NCI-H187 treated with DMSO at 0.1 percent for 48 hours (cell line): ENCODE measurements at regions not wholly inside any gene's neighbourhood (a gene's known extent, or its start where the extent isn't known, plus 50 kb on each side); places are given as distances from the start of the nearest gene placed in this dataset.
"Not testable (repeated sequence)": the region's sequence is repeated elsewhere in the genome, so short reads cannot be mapped to it uniquely, and the experiment has no call there.

Experiments
- DNase-seq: peaks from one replicate; lab custom pipeline; 2025; lab: John Stamatoyannopoulos, UW

GRCh38 chr15:79608066-79608864 lies 176.1 kb downstream of the MINAR1 start:
- no peak for DNase-seq

GRCh38 chr15:79609506-79609905 lies 177.4 kb downstream of the MINAR1 start:
- DNase-seq, result no peak

GRCh38 chr15:79610021-79610420 lies 177.9 kb downstream of the MINAR1 start:
- DNase-seq, result no peak

DNA sequence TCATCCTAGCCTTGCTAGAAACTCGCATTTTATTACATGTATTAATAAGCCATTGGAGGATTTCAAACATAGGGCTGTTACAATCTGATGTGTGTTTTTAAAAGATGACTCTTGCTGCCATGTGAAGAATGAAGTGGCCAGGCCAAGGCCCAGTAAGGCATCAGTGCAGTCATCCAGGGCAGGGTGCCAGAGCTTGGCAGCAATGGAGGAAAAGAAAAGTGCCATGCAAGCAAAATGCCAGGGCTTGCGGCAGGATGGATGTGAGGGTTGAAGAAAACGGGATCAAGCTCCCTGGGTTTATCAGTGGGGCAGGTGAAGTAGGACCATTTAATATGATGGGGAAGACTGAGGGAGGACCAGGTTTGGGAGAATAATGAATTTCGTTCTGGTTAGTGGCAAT lies 183.6 kb downstream of the MINAR1 start:
- DNase-seq, result no peak

- DNase-seq, result no peak
Measured at GRCh38 chr15:79617071-79617470, 184.9 kb downstream of the MINAR1 start.

- no peak for DNase-seq
Measured at GRCh38 chr15:79620112-79620857, 188.1 kb downstream of the MINAR1 start.

- DNase-seq, result not testable (repeated sequence)
Measured at GRCh38 chr15:79621805-79622204, 189.7 kb downstream of the MINAR1 start.

GRCh38 chr15:79623488-79623887 lies 191.4 kb downstream of the MINAR1 start:
- no peak for DNase-seq

- no peak for DNase-seq
Measured at GRCh38 chr15:79629687-79630086, 197.6 kb downstream of the MINAR1 start.

- DNase-seq, result no peak
Measured at GRCh38 chr15:79632457-79632856, 200.3 kb downstream of the MINAR1 start.

- DNase-seq, result no peak
Measured at GRCh38 chr15:79635149-79635771, 203.1 kb downstream of the MINAR1 start.

DNA sequence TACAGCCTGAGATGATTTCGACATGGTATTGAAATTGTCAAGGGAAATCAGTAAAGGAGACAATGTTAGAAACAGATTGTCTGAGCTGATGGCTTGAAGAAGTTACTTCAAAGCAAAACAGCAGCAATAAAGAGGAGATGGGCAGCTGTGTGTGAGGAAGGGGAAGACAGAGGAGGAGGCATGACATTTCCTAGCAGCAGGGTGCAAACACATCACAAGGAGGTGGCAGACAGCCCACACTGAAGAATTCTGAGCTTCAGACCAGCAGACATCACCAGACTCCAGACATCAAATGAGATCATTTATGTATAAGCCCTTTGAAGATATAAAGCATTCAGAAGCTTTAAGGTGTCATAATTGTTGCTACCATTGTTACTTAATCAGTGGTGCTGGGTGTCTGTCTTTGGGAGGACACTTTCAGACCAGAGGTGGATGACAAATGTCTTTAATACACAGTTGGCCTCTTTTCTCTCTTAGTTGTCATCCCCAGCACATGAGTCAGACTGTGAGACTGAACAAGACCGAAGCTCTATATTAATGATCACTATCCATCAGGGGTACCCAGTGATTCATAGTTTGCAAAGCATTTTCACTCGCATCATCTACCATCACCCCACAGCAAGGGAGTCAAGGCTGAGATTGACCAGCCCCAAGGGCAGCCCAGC lies 203.9 kb downstream of the MINAR1 start:
- DNase-seq, result no peak

DNA sequence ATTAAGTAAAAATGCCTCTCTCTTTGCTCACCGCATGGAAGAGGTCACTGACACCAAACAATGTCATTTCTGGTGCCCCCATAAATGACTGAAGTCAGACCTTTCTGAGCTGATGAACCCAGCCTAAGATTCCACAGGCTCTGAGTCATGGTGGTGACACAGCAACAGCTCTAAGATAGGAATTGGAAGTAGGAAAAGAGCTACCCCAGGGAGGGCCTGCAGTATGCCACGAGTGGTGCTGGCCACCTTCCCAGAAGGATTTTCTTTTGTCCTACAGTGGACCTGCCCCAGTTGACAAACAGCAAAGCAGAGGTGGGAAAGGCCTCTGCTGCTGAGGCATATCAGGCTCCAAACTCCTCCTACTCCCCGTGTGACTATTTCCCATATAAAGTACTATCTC lies 208.1 kb downstream of the MINAR1 start:
- DNase-seq, result no peak

DNA sequence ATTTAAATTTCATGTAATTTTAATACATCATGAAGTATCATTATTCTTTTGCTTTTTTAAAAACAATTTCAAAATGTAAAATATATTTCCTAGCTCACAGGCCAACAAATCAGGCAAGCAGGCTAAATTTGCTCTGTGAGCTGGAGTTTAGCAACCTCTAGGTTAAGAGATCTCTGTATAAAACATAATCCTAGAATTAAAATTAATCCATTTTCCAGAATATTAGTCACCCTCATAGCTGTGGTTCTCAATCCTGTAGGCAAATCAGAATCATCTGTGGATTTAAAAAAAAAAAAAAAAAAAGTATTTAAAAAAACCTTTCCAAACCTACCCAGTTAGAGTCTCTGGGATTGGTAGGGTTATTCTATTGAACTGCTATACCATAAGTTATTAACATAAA lies 209.7 kb downstream of the MINAR1 start:
- no peak for DNase-seq

DNA sequence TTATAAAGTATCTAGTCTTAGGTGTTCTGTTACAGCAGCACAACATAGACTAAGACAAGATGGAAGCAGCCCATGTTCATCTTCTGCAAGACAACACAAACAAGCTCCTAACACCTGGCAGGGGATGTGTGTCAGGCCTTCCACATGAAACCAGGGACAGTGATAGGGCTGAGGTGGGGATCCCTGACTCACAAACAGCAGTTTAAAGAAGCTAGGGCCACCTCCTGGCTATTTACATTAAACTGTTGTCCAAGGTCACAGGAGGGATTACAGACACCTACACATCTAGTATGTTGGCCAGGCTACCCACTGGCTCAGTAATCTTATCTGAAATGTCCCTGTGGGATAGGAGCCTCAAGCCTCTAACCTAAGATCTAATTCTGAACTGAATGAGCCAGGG lies 211.3 kb downstream of the MINAR1 start:
- no peak for DNase-seq

DNA sequence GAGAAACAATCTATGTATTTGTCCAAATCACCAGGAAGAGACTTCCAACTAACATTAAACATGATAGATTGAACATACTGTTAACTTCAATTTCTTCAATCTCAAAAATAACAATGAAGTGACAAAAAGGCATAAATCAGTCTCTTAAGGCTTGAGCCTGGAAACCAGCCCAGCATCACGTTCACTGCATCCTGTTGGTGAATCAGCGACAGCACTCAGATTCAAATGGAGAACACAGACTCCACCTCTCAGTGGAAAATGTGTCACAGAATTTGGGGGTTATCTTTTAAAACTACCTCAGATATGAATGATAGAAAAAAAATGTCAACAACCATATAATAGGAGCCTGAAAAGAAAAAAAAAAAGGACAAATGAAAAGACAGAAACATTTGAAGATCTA lies 212.0 kb downstream of the MINAR1 start:
- no peak for DNase-seq

- not testable (repeated sequence) for DNase-seq
Measured at GRCh38 chr15:79652972-79653371, 220.8 kb downstream of the MINAR1 start.

DNA sequence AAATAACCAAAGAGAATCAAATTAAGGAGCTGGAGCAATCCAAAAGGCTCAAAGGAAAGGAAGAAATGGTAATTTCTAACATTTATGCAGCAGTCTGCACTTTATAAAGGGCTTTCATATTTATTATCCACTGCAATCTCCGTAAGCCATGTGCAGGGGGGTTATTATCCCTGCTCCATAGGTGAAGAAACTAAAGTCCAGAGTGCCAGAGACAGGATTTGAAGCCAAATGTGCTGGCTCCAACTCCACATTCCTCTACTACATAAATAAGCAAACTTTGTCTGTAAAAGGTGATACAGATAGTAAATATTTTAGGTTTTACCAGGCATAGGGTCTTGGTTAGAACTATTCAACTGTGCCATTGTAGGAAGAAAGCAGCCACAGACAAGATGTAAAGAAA lies 221.4 kb downstream of the MINAR1 start:
- DNase-seq, result no peak

DNA sequence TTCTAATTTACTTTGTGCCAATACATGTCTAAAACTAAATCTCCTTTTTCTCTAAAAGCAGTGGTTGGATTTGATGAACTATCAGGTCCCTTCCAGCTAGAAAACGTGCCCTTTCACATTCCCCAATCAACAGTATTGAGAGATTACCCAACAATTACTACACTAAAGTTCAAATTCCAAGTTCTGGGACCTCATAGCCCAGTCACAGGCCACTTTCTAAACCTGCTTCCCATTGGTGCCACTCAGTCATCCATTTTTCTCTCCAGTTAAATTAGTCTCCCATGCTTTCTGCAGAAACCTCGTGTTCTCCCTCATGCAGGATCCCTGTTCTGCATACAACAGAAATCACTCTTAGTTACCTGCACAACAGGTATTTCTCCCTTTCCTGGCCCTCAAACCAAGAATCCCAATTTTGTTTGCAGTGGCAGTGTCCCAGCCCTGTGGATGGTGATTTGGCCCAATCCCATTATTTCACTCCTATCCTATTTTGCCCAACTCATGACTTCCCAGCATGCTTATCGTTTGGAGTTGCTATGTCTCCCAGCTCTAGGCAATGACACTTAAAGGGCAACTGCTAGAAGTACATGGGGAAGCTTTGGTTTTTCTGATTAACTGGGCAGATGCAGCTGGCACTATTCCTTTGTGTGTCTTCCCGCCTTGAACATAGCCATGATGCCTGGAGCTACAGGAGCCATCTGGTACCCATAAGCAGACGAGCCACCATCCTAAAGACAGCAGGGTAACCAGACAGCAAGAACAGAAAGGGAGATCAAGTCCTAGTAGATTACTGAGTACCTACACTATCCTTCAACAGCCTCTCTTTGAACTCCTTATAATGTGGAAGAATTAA lies 224.2 kb downstream of the MINAR1 start:
- no peak for DNase-seq

DNA sequence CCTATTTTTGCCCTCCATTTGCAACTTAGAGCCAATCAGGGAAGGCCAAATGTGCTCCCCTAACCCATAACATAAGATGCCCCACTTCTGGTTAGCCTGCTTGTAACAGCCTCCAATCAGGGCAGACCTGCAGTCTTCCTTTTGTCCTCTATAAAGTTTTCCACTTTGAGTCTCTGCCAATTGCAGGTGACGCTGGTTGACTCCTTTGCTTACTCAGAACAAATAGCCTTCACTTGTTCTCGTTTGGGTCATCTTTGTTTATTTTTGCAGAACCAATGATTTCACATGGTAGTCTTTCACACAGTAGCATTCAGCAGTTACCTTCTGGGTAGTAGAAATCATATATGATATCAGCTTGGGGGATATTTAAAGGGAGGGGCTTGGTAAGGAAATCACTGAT lies 225.6 kb downstream of the MINAR1 start:
- DNase-seq, result no peak

GRCh38 chr15:79659691-79660090 lies 227.6 kb downstream of the MINAR1 start:
- no peak for DNase-seq

GRCh38 chr15:79661411-79661810 lies 229.3 kb downstream of the MINAR1 start:
- no peak for DNase-seq
